ENCODE measurements at regions not wholly inside any gene's neighbourhood (a gene's known extent, or its start where the extent isn't known, plus 50 kb on each side); places are given as distances from the start of the nearest gene placed in this dataset.

- no peaks in the 10 kb centered on the region for H4K20me1 ChIP-seq (ENCODE audit: insufficient read depth)
- H3K4me2 ChIP-seq (ENCODE audit: low read length): no peak overlapping the region
- ChIA-PET POLR2A (no interaction called here), RAD21 (ENCODE audit: low non-redundant PET in 1 of 2, low total read pairs in 2 of 2, uncharacterized antibody in 2 of 2, unreplicated experiment in 2 of 2) (no interaction called here), CTCF (no interaction called here)
- intact Hi-C loops (cut with micrococcal nuclease): no loop called here
- BruUV-seq (replicated peaks): no TSS peak
- no peaks in the 10 kb centered on the region; a peak in 1 of 4 replicates for H3K9me3 ChIP-seq (ENCODE audit: control insufficient read depth in 1 of 2, insufficient read depth in 1 of 2, low read depth in 1 of 2, low read length in 2 of 2)
- TF ChIP-seq SIN3A (IDR thresholded peaks at IDR 0.05; ENCODE audit: low read depth) (no peak), RAD21 (IDR thresholded peaks at IDR 0.05; ENCODE audit: low read depth) (no peak), FOSL1 (IDR thresholded peaks at IDR 0.05; ENCODE audit: low read depth) (no peak), SP1 (IDR thresholded peaks at IDR 0.05; ENCODE audit: low read depth) (no peak), CEBPB (IDR thresholded peaks at IDR 0.05; ENCODE audit: low read depth) (no peak), MAX (IDR thresholded peaks at IDR 0.05) (no peak), ELF1 (IDR thresholded peaks at IDR 0.05; ENCODE audit: borderline replicate concordance, low read depth) (no peak), REST (IDR thresholded peaks at IDR 0.05; ENCODE audit: low read depth) (no peak), TCF7L2 (IDR thresholded peaks at IDR 0.05; ENCODE audit: borderline replicate concordance, extremely low read depth, insufficient read depth, insufficient read length) (no peak), EZH2phosphoT487 (IDR thresholded peaks at IDR 0.05; ENCODE audit: borderline replicate concordance) (no peak), POLR2A (IDR thresholded peaks at IDR 0.05; ENCODE audit: borderline replicate concordance, extremely low read depth, insufficient read depth, insufficient read length) (no peak), JUND (IDR thresholded peaks at IDR 0.05) (no peak), CBX3 (IDR thresholded peaks at IDR 0.05; ENCODE audit: low read depth) (no peak), EZH2 (IDR thresholded peaks at IDR 0.05) (no peak), ZFX (IDR thresholded peaks at IDR 0.05) (no peak), SRF (IDR thresholded peaks at IDR 0.05; ENCODE audit: low read depth) (no peak), CTCF (IDR thresholded peaks at IDR 0.05 in 2 of 3, conservative IDR thresholded peaks at IDR 0.05 in 1 of 3; ENCODE audit: borderline replicate concordance in 1 of 3, insufficient read depth in 1 of 3, low read depth in 2 of 3, low read length in 2 of 3) (no peak), EGR1 (IDR thresholded peaks at IDR 0.05; ENCODE audit: low read depth) (no peak), POLR2AphosphoS5 (IDR thresholded peaks at IDR 0.05; ENCODE audit: low read depth, low read length) (no peak)
- TF ChIP-seq, protein P1, sequence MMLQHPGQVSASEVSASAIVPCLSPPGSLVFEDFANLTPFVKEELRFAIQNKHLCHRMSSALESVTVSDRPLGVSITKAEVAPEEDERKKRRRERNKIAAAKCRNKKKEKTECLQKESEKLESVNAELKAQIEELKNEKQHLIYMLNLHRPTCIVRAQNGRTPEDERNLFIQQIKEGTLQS (IDR thresholded peaks at IDR 0.05): no peak
- H3K4me1 ChIP-seq (ENCODE audit: control insufficient read depth in 1 of 2, insufficient read depth in 2 of 2, low read length in 2 of 2): no peaks in the 10 kb centered on the region
- no peak overlapping the region for H3K4me3 ChIP-seq (replicated peaks in 1 of 2; ENCODE audit: low read depth in 1 of 2, low read length in 2 of 2)
- no peak overlapping the region for H3K27ac ChIP-seq (ENCODE audit: low read depth, low read length)
- DNase-seq (ENCODE audit: low read depth, low spot score) (no peak), ATAC-seq (no peak)
- H3K9ac ChIP-seq (ENCODE audit: low read length): no peak overlapping the region
- no peaks in the 10 kb centered on the region for H3K27me3 ChIP-seq (ENCODE audit: insufficient read depth, low read length)
- no peaks in the 10 kb centered on the region for H3K36me3 ChIP-seq (ENCODE audit: control insufficient read depth in 1 of 2, insufficient read depth in 2 of 2, low read length in 2 of 2)
- no peaks in the 10 kb centered on the region for H3K9me2 ChIP-seq (ENCODE audit: insufficient read depth)
- H3K79me2 ChIP-seq (ENCODE audit: insufficient read depth, low read length): no peaks in the 10 kb centered on the region
- H2AFZ ChIP-seq (ENCODE audit: low read depth, low read length, poor library complexity, severe bottlenecking): no peak overlapping the region
These were observed 1290.4 kb downstream of the BRD1 start for GRCh38 chr22:48537343-48537680.
